Activated naive CD8-positive, alpha-beta T cell treated with anti-CD3 and anti-CD28 coated beads, Interleukin-2, amount 50 U/mL, for 24 hours (primary cell): ENCODE measurements at regions not wholly inside any gene's neighbourhood (a gene's known extent, or its start where the extent isn't known, plus 50 kb on each side); places are given as distances from the start of the nearest gene placed in this dataset.

Experiments used
- ATAC-seq: fragments of 150-1000 bp; cut with Tn5 transposase; one replicate; pipeline ENCODE4 v1.10.0; 2021
- DNase-seq: peaks from one replicate; pipeline ENCODE4 v3.0.0; 2021
- H3K27ac Mint-ChIP-seq: one replicate; pipeline ENCODE4 v1.8.0; 2021; ENCODE audit warnings: mild to moderate bottlenecking, mixed read lengths
- H3K27me3 Mint-ChIP-seq: one replicate; pipeline ENCODE4 v1.8.0; 2021; ENCODE audit warnings: mixed read lengths
- H3K36me3 Mint-ChIP-seq: one replicate; pipeline ENCODE4 v1.8.0; 2021; ENCODE audit warnings: low read depth, mixed read lengths
- H3K4me1 Mint-ChIP-seq: one replicate; pipeline ENCODE4 v1.8.0; 2021; ENCODE audit warnings: mixed read lengths
- H3K4me3 Mint-ChIP-seq: one replicate; pipeline ENCODE4 v1.8.0; 2021; ENCODE audit warnings: mild to moderate bottlenecking, moderate library complexity, mixed read lengths
- H3K9me3 Mint-ChIP-seq: one replicate; pipeline ENCODE4 v1.8.0; 2021; ENCODE audit warnings: mixed read lengths

DNA sequence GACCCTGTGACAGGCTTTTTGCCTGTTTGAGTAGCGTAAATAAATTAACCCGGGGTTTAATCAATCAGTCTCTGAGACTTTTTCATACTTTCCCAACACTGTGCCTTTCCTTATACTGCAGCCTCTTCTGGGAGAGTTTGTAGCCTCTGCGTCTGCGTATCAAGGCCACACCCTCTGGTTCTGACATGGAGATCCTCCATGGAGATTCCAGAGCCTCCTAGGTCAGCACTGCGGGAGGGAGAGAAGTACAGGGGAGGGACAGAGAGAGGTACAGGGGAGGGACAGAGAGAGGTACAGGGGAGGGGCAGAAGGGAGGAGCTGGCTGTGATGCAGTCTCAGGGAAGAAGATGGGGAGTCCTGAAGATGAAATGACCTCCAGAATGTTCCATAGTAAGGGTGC lies 166.0 kb downstream of the ARL4C start:
- H3K4me3 Mint-ChIP-seq = no peak overlapping the region
- H3K27ac Mint-ChIP-seq = no peak overlapping the region
- no peaks in the 10 kb centered on the region for H3K36me3 Mint-ChIP-seq
- H3K4me1 Mint-ChIP-seq = peaks cover 36% of the 10 kb centered on the region
- ATAC-seq (no peak), DNase-seq (no peak)
- no peaks in the 10 kb centered on the region for H3K9me3 Mint-ChIP-seq
- H3K27me3 Mint-ChIP-seq = no peaks in the 10 kb centered on the region

DNA sequence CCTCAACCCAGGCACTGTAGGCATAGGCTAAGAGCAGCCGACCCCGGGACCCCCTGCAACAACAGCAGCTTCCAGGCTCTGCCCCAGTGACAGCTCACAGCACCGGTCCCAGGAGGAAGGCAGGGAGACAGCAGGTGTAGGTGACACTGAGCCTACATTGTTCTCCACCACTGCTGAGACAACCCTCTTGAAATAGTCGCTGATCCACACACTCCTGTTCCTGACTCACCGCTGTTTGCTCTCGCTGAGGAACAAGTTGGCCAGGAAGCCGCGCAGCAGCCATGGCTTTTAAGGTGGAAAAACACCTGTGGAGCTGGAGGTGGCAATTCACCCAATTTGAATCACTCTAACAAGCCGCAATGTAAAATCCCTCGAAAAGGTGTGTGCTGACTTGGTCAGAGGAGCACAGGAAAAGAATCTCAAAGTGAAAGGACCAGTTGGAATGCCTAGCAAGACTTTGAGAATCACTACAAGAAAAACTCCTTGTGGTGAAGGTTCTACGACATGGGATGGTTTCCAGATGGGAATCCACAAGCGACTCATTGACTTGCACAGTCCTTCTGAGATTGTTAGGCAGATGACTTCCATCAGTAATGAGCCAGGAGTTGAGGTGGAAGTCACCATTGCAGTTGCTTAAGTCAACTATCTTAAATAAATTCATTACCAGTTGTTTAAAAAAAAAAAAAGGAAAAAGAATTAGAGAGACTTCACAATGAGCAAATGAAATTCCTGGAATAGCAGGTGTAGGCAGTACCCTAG lies 167.5 kb downstream of the ARL4C start:
- no peak for DNase-seq
- no peaks in the 10 kb centered on the region for H3K36me3 Mint-ChIP-seq
- no peak overlapping the region for H3K27ac Mint-ChIP-seq
- H3K4me3 Mint-ChIP-seq = no peak overlapping the region
- no peaks in the 10 kb centered on the region for H3K9me3 Mint-ChIP-seq
- no peak for ATAC-seq
- no peaks in the 10 kb centered on the region for H3K27me3 Mint-ChIP-seq
- peaks cover 30% of the 10 kb centered on the region for H3K4me1 Mint-ChIP-seq

DNA sequence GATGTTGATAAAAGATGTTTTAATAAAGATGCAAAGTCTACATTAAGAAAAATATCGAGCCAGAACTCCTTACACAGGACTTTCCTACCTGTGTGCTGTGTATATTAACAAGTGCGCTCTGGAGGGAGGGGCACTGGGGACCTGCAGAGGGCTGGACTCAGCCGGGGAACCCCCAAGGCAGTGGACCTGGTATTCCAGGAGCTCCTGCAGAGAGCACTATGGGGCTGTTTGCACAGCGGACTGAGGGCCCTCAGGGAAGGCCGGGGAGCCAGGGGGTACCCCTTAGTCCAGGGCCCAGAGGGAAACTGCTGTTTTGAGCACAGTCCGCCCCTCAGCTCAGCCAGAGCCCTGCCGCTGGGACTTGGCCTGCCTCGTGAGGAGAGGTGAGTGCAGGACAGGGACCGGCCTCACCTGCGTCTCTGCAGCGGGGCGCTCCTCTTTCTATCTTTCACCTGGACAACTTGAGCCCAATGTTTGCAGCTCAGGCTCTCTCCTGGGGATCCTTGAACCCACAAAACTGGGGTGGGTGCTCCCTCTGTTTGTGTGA lies 168.4 kb downstream of the ARL4C start:
- H3K27ac Mint-ChIP-seq = no peak overlapping the region
- peaks cover 36% of the 10 kb centered on the region for H3K4me1 Mint-ChIP-seq
- ATAC-seq = no peak
- H3K36me3 Mint-ChIP-seq = no peaks in the 10 kb centered on the region
- DNase-seq = no peak
- no peaks in the 10 kb centered on the region for H3K9me3 Mint-ChIP-seq
- H3K4me3 Mint-ChIP-seq = no peak overlapping the region
- no peaks in the 10 kb centered on the region for H3K27me3 Mint-ChIP-seq

DNA sequence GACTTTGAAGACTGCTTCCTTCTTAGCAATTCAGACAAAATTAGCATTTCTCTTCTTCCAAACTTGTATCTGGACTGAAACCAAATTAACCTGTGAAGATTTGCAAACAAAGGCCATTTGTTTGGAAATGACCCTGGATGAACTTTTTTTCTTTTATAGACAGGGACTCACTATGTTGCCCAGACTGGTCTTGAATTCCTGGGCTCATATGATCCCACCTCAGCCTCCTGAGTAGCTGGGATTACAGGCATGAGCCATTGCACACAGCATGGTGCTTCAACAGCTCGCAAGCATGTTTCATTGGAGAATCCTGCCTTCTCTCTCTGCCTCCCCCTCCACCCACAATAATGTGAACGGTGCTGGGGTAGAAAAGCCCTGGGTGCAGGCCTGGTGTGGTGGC lies 170.2 kb downstream of the ARL4C start:
- Mint-ChIP-seq H3K4me1 (peaks cover 40% of the 10 kb centered on the region), H3K9me3 (no peaks in the 10 kb centered on the region), H3K36me3 (no peaks in the 10 kb centered on the region), H3K27me3 (no peaks in the 10 kb centered on the region), H3K4me3 (no peak overlapping the region), H3K27ac (no peak overlapping the region)
- DNase-seq = no peak
- ATAC-seq = no peak

DNA sequence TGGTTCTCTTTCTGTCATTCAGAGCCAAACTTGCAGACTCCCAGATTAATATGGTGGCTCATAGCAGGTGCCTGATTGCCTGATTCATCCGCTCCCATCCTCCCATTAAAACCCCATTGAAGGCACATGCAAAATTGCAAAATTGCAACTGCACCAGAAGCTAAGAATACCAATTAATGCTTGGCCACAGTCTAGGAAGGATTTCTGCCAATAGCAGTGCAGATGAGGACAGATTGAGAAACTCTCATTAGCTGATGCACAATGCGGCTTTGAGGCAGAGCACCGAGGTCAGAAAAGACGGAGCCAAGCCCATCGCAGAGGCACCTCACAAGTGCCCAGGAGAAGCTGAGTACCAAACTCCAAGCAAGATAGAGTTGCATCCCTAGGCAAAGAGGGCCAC lies 172.8 kb downstream of the ARL4C start:
- Mint-ChIP-seq H3K27me3 (no peaks in the 10 kb centered on the region), H3K36me3 (no peaks in the 10 kb centered on the region), H3K9me3 (no peaks in the 10 kb centered on the region), H3K4me1 (peaks cover 37% of the 10 kb centered on the region), H3K27ac (no peak overlapping the region), H3K4me3 (no peak overlapping the region)
- ATAC-seq = no peak
- DNase-seq = no peak

DNA sequence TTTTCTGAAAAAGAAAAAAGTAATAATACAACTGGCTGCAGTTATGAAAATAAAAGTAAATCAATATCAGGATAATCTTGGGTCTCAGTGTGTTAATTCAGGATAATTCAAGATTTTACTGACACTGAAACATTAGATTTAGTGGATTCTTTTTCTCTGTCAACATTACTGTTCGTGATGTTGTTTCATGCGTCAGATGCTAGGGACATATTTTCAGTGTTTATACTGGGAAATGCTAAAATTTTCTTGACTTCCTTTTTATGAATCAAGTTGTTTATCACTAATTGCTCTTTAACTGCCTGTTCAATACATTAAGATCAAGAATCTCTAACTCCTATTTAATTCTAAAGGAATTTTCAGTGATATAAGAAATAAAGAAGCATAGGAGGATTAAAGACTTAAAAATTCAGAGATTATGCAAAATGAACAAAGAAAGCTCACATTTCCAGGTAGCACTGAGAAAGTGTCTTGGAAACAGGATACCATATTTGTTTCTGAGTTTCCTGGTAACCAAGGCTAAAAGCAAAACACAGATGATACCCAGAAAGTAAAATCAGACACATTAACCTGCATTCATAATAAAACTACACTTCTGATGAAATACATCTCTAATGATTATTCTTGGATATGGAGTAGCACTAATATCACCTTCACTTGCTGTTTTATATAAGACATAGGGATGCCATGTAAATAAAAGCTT lies 174.0 kb downstream of the ARL4C start:
- Mint-ChIP-seq H3K36me3 (no peaks in the 10 kb centered on the region), H3K27ac (no peak overlapping the region), H3K4me1 (peaks cover 37% of the 10 kb centered on the region), H3K27me3 (no peaks in the 10 kb centered on the region), H3K9me3 (no peaks in the 10 kb centered on the region), H3K4me3 (no peak overlapping the region)
- no peak for ATAC-seq
- DNase-seq = no peak

DNA sequence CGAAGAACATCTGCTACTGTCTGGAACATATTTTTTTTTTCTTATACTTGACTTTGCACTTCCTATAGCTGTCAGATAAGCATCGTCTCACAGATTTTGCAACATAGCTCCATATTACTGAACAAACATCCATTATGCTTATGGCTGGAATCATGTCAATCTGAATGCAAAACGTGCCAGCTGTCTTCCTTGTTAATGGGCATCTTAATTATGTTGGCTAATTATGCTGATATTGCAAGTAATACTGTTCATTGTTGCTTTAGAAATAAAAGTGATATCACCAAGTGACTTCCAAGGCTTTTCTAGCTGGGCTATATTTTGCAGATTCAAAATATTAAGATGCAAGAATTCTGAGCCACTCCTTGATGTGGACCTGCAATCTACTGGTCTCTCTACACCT lies 176.8 kb downstream of the ARL4C start:
- ATAC-seq = no peak

DNA sequence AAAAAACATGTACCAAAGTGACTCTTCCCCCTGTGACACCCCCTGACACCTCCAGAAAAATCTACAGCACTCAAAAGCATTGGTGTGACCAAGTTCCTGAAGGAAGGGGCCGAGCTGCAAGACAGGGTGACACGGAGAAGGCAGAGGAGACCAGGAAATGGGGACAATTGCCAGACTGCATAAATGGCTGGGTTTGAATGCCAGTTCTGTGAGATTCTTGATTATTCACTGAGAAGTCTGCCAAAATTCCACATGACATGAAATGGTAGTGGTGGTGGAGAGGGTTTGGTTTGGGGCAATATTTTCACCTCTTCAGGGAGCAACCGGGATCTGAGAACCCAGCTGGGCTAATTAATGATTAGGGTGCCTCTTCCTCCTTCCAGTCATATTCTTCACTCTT lies 178.5 kb downstream of the ARL4C start:
- Mint-ChIP-seq H3K4me1 (peaks cover 30% of the 10 kb centered on the region), H3K27ac (no peak overlapping the region)

More for the DNA sequence above, 176.8 kb downstream of the ARL4C start:
- peaks cover 32% of the 10 kb centered on the region for H3K4me1 Mint-ChIP-seq
- H3K9me3 Mint-ChIP-seq = peaks cover 4% of the 10 kb centered on the region
- peaks cover 3% of the 10 kb centered on the region for H3K36me3 Mint-ChIP-seq
- no peak for DNase-seq
- no peaks in the 10 kb centered on the region for H3K27me3 Mint-ChIP-seq
- H3K4me3 Mint-ChIP-seq = no peak overlapping the region
- no peak overlapping the region for H3K27ac Mint-ChIP-seq

DNA sequence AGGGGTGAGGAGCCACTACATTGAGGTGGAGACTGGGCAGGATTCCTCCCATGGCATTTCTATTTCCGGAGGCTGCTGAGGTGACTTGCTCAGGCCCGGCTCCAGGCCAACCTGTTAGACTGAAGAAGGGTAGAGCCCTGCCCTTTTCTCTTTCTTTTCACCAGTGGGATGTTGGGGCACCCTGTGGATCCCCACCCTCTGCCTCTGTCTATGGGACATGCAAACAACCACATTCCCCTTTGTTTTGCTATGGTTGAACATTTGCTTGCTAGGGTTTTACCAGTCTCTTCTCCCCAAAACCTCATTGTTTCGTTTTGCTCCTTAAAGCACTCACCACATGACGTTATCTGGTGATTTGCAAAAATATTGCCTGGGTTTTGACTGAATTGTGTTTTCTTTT lies 183.3 kb downstream of the ARL4C start:
- Mint-ChIP-seq H3K4me1 (peaks cover 40% of the 10 kb centered on the region), H3K27me3 (no peaks in the 10 kb centered on the region), H3K27ac (peak overlapping the region; percentile 10), H3K4me3 (no peak overlapping the region), H3K36me3 (peaks cover 9% of the 10 kb centered on the region), H3K9me3 (peaks cover 12% of the 10 kb centered on the region)
- DNase-seq = no peak
- no peak for ATAC-seq

More for the DNA sequence above, 178.5 kb downstream of the ARL4C start:
- ATAC-seq (no peak), DNase-seq (no peak)
- Mint-ChIP-seq H3K36me3 (peaks cover 3% of the 10 kb centered on the region), H3K9me3 (peaks cover 4% of the 10 kb centered on the region), H3K4me3 (no peak overlapping the region), H3K27me3 (no peaks in the 10 kb centered on the region)

DNA sequence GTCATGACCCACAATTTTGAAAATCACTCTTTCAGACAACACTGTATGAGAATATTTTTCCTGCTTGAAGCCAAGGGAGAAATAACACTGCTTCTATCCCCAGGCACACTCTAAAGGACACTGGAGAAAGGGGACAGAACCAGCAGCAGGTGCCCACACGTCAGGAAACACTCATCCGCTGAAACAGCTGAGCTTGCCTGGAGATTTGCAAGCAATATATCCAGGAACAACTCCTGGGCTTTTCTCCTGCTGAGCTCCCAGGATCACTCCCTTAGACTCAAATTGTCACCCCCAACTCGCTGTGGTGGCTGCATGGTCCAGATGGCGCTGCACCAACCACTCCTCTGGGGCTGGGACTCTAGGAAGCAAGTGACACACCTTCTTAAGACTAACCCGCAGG lies 186.7 kb downstream of the ARL4C start:
- Mint-ChIP-seq H3K4me1 (peaks cover 64% of the 10 kb centered on the region), H3K36me3 (peaks cover 13% of the 10 kb centered on the region), H3K4me3 (no peak overlapping the region), H3K27ac (peak overlapping the region; percentile 98), H3K9me3 (peaks cover 8% of the 10 kb centered on the region), H3K27me3 (no peaks in the 10 kb centered on the region)
- no peak for DNase-seq
- ATAC-seq = no peak

DNA sequence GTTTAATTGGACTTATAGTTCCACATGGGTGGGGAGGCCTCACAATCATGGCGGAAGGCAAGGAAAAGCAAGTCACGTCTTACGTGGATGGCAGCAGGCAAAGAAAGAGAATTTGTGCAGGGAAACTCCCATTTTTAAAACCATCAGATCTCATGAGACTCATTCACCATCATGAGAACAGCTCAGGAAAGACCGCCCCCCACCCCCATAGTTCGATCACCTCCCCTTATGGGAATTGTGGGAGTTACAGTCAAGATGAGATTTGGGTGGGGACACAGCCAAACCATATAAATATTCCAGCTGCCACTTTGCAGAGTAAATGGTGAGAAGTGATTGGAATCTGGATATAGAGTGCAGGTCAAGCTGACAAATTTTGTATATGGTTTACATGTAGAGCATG lies 187.4 kb downstream of the ARL4C start:
- no peak for DNase-seq
- Mint-ChIP-seq H3K9me3 (peaks cover 8% of the 10 kb centered on the region), H3K27me3 (no peaks in the 10 kb centered on the region), H3K4me3 (peak overlapping the region; percentile 50), H3K27ac (peak overlapping the region; percentile 98), H3K36me3 (peaks cover 13% of the 10 kb centered on the region), H3K4me1 (peaks cover 66% of the 10 kb centered on the region)
- no peak for ATAC-seq

DNA sequence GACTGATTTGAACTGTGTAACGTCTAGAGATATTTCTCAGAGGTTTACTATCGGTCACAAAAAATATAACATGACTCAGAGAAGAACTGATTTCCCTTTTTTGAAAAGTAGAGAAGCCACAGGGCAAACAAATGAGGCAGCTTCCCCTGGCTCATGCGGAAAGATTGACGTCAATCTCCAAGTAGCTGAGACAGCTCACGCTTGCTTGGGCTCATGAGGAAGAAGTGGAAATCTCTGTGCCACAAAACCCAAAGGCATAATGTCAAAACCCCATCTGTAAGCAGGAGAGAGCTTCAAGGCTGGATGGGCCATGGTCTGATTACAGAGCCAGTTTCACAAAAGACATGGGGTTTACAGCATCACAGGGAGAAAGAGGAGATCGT lies 188.1 kb downstream of the ARL4C start:
- Mint-ChIP-seq H3K4me1 (peaks cover 64% of the 10 kb centered on the region), H3K27me3 (no peaks in the 10 kb centered on the region), H3K36me3 (peaks cover 13% of the 10 kb centered on the region), H3K9me3 (peaks cover 8% of the 10 kb centered on the region), H3K27ac (peak overlapping the region; percentile 98), H3K4me3 (peak overlapping the region; percentile 50)
- DNase-seq (peak; percentile 64), ATAC-seq (peak; percentile 95)

DNA sequence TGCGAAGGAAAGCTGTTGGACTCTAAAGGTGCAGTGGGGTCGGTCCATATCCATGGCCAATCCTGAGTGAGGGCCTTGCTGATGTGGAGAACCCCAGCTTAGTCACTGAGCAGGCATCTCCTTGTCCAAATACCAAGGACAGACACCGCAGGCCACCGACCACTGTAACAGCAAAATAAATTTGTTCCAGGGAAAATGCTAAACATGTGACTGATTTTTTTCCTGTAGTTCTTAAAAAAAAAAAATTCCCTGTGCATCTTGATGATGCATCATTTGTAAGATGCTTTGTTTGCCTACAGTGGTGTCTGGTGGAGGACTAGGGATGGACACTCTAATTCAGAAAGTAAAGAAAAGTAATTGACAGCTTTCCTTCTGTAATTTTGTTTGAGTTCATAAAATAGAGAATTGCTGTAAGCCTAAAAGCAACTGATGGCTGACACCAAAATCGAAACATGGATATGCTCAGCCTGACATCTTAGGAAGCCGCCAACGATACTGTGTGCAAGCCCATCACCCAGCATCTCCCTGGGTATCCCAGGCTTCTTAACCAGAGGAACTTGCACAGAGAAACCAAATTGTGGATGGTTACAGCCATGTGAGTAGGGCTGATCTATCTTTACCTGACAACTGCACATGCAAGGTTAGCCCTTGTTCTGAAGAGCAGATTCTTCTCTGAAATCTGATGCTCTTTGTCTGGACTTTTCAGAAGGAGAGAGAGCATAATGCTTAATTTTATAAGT lies 188.6 kb downstream of the ARL4C start:
- DNase-seq = no peak
- H3K4me1 Mint-ChIP-seq = peaks cover 59% of the 10 kb centered on the region
- peak overlapping the region; percentile 98 for H3K27ac Mint-ChIP-seq
- H3K9me3 Mint-ChIP-seq = peaks cover 8% of the 10 kb centered on the region
- peak overlapping the region; percentile 50 for H3K4me3 Mint-ChIP-seq
- H3K27me3 Mint-ChIP-seq = no peaks in the 10 kb centered on the region
- peaks cover 13% of the 10 kb centered on the region for H3K36me3 Mint-ChIP-seq
- ATAC-seq = peak; percentile 13

DNA sequence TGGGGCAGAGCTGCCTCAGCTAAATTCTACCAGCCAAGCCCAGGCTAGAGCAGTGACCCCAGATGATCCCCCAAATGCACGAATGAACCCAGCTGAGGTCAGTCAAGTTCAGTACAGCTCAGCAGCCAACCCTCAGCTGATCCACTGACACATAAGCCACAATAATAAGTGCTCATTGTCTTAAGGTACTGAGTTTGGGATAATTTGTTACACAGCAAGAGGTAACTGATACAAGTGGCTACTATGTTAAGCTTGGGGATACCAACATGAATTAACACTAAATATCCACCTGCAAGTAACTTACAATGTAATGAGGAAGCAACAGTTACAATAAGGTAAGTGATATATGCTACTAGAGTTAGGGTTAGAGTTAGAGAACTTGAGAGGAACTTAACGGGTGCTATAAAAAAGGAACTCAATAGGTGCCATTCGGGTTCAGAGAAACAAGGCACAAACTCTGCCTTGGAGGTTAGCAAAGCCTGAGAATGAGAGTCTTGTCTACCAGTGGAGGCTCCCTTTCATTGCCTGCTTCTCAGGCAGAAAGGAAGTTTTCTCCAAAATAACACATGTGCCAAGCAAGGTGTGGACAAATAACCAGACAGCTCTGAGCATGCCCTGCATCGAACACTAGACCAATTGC lies 189.4 kb downstream of the ARL4C start:
- ATAC-seq = no peak
- Mint-ChIP-seq H3K4me3 (no peak overlapping the region), H3K9me3 (peaks cover 8% of the 10 kb centered on the region), H3K27ac (peak overlapping the region; percentile 98), H3K36me3 (peaks cover 13% of the 10 kb centered on the region), H3K4me1 (peaks cover 61% of the 10 kb centered on the region), H3K27me3 (no peaks in the 10 kb centered on the region)
- no peak for DNase-seq
